Gastroesophageal sphincter (tissue), 3 donors: ENCODE measurements at regions not wholly inside any gene's neighbourhood (a gene's known extent, or its start where the extent isn't known, plus 50 kb on each side); places are given as distances from the start of the nearest gene placed in this dataset.

Experiments used
- CTCF ChIP-seq, 4 experiments: fragments of 200-600 bp in 2 of 4; fragments of 450-650 bp in 2 of 4; sonication (generic) in 1 of 4; IDR thresholded peaks; one replicate each; pipeline ENCODE4 v1.5.1; 2017 to 2019; ENCODE audit warnings: antibody characterized with exemption in 4 of 4, mild to moderate bottlenecking in 2 of 4, moderate library complexity in 2 of 4
- EP300 ChIP-seq: sonication (generic); formaldehyde crosslinking; IDR thresholded peaks from one replicate; pipeline ENCODE4 v1.6.1; 2017; ENCODE audit warnings: antibody characterized with exemption, mild to moderate bottlenecking
- POLR2A ChIP-seq, 2 donors: fragments of 450-650 bp; IDR thresholded peaks; one replicate each; pipeline ENCODE4 v1.6.1; 2017; ENCODE audit warnings: antibody characterized with exemption in 2 of 2, mild to moderate bottlenecking in 2 of 2, moderate library complexity in 1 of 2

- TF ChIP-seq EP300, result no peak
- TF ChIP-seq CTCF (IDR thresholded peaks at IDR 0.05), result no peak
- TF ChIP-seq POLR2A (IDR thresholded peaks at IDR 0.05), result no peak
Observed at GRCh38 chr3:59542276-59542675, 492.5 kb upstream of the CFAP20DC start.
